Raji (cell line): ENCODE measurements at regions not wholly inside any gene's neighbourhood (a gene's known extent, or its start where the extent isn't known, plus 50 kb on each side); places are given as distances from the start of the nearest gene placed in this dataset.
A peak's percentile ranks its signal among the peaks of the same experiment; 100 is the strongest.

Source experiments
- POLR2A ChIP-seq: IDR thresholded peaks from 2 replicates; pipeline ENCODE4 v1.6.1; 2011; ENCODE audit warnings: low read depth, low read length, control low read depth; ENCODE audit not compliant: insufficient read depth

DNA sequence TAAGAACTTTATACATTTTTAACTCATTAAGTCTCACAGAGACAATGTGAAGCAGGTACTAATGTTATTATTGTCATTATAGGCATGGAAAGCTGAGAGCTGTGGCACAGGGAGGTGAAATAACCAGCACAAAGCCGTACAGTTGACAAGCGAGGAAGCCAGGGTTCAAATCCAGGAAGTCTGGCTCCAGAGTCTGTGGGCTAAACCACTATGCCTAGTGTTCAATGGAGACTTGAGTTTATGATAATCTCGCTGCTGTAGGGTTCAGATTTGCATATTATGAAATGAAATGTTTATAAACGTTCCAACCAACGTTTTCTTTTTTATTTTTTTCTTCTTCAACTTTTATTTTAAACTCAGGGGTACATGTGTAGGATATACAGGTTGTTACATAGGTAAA, 60.0 kb downstream of the CHST2 start:
- TF ChIP-seq POLR2A = no peak

DNA sequence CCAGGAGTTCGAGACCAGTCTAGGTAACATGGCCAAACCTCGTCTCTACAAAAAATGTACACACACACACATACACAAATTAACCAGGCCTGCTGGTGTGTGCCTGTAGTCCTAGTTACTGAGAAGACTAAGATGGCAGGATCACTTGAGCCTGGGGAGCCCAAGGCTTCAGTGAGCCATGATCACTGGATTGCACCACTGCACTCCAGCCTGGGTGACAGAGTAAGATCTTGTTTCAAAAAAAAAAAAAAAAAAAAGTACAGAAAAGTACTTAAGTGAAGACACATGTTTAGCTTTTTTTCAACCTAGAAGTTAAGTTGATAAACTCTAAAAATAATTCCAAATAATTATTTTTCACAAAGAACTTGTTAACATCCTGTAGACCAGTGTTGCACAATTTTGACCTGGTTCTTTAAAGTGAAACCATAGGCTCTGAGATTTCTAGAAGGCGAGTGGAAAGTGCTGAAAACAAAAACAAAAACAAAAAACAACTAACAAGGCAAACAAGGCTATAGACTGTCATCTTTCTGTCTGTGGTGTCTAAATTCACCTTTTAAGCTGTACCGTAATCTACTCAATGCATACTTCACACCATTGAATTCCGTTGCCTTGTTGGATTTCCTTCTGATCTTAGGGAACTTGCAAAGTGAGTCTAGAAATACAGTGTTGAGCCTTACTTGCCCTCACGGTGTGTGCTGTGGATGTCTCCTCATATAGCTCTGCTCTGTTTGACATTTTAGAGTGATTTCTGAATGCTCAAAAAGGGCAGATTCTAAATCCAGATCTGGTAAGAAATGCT, 63.5 kb downstream of the CHST2 start:
- no peak for TF ChIP-seq POLR2A

GRCh38 chr3:143183665-143183964, 64.0 kb downstream of the CHST2 start:
- no peak for TF ChIP-seq POLR2A

DNA sequence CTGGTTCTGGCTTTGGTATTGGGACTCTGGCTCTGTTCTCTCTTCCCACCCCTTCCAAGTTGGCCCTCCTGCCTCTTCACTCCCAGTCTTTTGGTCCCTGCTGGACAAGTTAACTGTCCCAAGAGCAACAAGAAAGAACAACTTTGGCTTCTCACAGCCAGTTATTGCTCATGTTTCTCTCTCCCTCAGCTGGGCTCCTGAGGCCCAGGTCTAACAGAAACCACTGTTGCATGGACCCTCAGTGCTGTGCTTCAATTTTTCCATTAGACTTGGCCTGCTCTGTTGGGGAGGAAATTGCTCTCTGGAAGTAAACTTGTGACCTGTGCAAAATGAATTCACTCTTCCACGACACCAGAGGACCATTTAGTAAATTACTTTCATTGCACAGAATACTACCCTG, 64.5 kb downstream of the CHST2 start:
- TF ChIP-seq POLR2A = no peak

DNA sequence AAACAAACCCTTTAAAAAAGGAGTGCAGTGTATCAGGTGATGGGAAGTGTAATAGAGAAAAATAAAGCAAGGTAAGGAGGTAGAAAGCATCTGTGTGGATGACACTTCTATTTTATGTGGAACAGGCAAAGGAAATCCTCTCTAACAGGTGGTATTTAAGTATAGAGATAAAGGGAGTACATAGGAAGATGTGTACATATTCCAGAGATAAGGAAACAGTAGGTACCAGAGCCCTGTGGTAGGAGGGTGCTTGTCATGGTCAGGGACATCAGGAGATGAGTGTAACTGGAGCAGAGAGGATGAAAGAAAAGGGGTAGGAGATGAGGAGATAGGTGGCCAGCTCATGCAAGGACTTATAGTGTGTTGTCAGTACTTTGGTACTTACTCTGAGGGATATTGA, 65.8 kb downstream of the CHST2 start:
- no peak for TF ChIP-seq POLR2A

DNA sequence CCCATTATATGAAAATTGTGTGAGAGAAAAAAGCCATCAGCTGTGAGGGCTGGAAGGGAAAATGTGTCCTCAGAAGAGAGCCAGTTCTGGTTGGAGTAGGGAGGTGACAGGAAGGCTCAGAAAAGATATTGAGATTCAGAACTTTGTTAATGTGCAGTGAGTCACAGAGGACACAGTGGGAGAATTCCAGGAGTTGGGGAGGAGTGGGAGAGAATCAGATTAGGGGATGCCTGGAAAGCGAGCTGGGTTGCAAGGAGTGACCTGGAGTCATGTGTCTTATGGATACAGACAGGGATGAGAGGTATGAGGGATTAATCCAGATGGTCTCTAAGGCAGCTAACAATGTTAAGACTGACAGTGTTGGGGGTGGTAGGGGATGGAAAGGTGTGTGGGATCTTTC, 67.5 kb downstream of the CHST2 start:
- TF ChIP-seq POLR2A = no peak

DNA sequence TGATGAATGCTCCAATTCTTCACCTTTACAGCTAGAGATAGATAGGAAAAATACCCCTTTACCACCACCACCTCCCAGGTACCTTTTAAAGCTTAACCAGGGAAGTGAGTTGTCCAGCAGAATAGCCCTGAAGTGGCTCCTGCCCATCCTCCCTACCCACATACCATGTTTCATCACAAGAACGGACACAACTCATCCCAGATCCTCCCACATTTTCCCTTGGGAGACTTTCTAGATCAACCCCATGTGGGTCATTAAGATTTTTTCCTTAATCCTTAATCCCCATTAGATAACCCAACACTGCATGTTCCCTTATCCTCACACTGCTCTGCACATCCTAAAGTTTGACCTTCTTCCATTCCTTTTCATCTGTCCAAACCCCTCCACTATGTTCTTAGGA, 69.3 kb downstream of the CHST2 start:
- no peak for TF ChIP-seq POLR2A

DNA sequence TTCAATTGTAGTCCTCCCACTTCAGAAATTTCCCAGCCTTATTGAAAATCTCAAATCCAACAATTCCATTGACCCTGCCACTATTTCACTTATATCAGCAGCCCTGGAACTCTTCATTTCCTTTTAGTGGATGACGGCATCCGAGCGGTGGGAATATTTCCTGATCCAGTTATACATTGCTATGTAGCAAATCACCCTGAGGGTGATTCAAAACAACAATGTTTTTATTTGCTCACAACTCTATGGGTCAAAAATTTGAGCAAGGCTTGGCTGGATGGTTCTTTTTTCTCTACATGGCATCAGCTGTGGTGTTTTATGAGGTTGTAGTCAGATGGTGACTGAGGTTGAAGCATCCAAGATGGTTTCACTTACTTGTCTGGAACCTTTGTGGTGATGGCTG, 70.5 kb downstream of the CHST2 start:
- TF ChIP-seq POLR2A = no peak

DNA sequence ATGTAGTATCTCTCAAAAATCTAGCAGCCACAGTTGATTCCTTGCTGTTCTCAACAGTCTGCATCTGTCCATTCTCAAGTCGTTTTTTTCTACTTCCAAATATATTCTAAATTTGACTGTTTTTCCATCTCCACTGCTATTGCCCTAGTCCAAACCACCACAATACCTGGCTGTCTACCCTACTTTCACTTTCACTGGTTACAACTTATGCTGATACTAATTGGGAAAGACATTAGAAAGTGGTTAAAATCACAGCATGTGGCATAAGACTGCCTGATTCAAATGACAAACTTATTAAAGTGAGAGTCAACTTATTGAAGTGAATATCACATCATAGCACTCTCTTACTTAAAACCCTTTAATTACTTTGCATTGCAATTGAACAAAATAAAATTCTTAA, 72.6 kb downstream of the CHST2 start:
- TF ChIP-seq POLR2A = no peak

DNA sequence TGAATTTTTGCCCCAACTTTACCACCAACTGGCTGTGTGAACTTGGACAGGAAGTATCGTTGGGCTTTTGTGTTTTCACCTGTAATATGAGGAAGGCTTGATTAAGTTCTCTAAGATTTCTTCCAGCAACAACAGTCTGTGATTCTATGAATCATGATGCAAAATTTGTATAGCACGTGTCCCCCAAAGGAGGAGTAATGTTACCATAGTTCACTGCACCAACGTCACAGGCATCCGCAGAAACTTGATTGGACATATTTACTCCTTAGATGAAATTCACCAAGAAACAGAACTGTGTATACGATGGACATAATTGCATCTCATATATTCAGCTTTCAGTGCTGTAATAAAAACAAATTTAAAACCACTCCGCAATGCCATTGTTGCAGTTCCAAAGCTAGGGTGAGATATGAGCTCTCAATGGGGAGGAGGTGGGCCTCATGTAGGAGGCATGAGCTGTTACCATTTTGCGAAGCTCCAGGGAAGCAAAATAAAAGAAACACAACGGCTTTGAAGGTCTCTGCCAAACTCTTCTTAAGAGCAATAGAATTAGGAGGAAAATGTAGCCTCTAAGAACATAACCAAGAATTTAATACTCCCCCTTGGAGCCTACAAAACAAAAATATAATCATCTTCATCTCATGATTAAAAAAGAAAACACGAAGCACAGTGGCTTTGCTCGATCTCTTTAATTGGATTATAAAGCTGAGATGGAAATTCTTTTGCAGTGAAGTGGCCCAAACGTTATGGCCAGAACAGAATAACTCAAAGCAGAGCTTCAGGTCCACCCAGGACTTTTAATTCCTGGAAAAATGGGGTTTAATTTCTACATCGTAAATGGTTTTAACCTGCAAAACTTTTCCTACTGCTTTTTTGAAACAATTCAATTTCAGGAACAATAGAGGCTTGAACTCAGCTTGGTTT, 80.7 kb downstream of the CHST2 start:
- no peak for TF ChIP-seq POLR2A

DNA sequence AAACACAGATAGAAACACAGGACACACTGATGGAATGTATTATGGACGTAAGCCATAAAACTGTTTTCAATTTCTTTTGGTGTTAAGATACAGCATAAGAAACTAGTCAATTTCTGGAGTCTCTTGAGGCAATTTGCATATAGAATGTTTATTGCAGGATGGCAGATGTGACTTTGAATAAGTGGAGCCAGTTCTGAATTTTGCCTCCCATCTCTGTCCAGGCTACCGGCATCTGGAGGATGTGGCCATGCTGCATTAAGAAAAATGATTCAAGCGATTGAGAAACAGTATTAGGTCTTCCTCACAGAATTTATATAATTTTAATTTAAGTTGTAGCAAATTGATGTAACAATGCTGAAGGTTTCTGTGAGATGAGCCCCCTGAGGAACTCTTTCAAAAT, 81.5 kb downstream of the CHST2 start:
- no peak for TF ChIP-seq POLR2A

DNA sequence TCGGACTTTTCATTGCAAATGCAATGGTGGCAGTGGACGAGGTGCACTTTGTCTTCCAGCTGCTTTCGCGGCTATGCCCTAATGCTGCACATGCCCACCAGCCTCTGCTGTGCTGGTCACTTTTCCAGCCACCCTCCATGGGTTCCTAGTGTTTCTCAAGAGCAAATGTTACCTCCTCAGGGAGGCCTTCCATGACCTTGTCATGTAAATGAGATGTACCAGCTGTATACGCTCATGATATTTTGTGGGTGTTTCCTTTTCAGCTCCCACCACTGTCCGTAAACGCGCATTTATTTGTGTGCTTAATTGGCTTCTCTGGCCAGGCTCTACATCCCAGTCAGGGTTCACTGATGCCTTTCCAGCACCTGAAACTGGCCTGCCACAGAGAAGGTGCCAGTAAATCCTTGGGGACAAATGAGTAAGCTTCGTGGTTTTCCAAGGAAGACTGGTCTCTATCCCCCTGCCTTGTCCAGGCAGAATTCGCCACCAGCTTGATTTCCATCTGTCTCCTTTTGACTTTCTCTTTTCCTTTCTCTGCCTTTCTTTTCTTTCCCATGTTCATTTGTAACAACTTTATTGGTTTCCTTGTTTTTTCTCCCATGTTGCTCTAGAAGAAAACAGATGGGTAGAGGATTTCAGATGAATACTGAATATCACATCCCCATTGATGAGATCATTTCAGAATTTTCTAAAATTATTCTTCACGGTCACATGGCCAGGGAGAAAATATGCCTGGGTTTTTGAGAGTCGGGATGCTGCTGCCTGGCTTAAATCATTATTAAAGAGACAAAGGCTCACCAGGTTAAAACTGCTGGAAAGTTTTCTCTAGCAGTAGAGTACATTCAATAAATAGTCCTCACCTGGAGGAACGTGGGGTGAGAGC, 82.5 kb downstream of the CHST2 start:
- TF ChIP-seq POLR2A = no peak

GRCh38 chr3:143203142-143203541, 83.6 kb downstream of the CHST2 start:
- no peak for TF ChIP-seq POLR2A

DNA sequence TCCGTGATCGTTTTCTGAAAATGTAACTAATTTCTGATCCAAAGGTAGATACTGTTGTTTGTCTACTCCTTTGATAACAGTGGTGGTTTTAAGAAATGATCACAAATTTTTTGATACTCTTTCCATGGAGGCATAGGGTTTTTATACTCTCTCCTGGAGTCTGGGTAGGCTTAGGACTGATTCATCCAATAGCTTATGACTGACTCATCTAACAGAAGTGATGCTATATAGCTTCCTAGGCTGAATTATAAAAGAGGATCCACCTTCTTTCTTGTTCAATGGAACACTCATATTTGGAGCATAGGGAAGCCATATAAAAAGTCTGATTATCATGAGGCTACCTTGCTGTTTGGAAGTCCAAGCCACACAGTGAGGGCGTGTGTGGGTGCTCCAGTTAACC, 84.3 kb downstream of the CHST2 start:
- no peak for TF ChIP-seq POLR2A

- TF ChIP-seq POLR2A = no peak
Measured at GRCh38 chr3:143206955-143207337, 87.4 kb downstream of the CHST2 start.

DNA sequence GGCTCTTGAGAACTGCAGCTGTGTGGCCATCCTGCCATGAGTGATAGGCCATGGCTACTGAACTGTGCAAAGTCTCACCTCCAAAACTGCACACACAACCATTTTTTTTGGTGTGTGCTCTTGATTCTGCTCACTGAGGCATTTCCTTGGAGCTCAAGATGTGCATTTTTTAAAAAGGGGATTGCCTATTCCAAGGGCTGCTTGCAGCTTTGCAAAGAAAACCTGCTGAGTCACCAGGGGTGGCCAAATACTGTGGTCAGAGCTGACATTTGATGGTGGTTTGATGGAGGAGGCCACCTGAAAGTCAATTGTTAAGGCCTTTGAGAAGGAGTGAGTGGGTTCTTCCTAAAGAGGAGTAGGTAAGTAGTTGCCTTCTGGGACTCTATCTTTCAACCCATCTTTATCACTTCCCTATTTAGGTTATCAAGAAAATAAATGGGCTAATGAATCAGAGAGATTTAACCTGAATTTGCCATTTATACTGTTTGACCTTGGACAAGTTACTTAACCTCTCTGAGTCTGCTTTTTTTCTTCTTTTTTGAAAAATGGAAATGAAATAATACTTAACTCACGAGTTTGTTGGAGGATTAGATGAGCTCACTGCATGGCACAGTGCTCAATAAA, 87.9 kb downstream of the CHST2 start:
- peak; percentile 38; the same call in 1 of the 2 replicates for TF ChIP-seq POLR2A
